HepG2 (cell line): ENCODE measurements at regions not wholly inside any gene's neighbourhood (a gene's known extent, or its start where the extent isn't known, plus 50 kb on each side); places are given as distances from the start of the nearest gene placed in this dataset.

Experiments
- ATAC-seq: fragments of 200-7000 bp; cut with Tn5 transposase; 3 replicates; pipeline ENCODE4 v1.9.1; 2020; ENCODE audit warnings: mild to moderate bottlenecking, moderate library complexity
- BruUV-seq: library from RNA; stranded (reverse); fragments of 400-500 nt; replicated peaks from 2 replicates; lab custom pipeline; 2021; lab: Mats Ljungman, UMichigan
- CTCF ChIA-PET: fragments of 300-600 bp; formaldehyde crosslinking; extraction: SDS; loops from one replicate; lab custom pipeline; 2021; ENCODE audit warnings: low total read pairs, inconsistent platforms, low intra/inter-chr PET ratio; lab: Yijun Ruan, JAX
- POLR2A ChIA-PET: fragments of 350-600 bp; sonication (Branson Sonifier 250); formaldehyde crosslinking; loops from one replicate; lab custom pipeline; 2020; ENCODE audit warnings: antibody characterized with exemption, inconsistent platforms; lab: Yijun Ruan, JAX
- DNase-seq: peaks from one replicate; pipeline ENCODE4 v3.0.0-alpha.2; 2015; ENCODE audit warnings: low spot score
- FAIRE-seq: peaks from 3 replicates; lab custom pipeline; 2011; peaks lifted over from hg19 to GRCh38; lab: Jason Lieb, UNC
- H2AFZ ChIP-seq: one replicate; pipeline ENCODE4 v1.6.1; 2011; ENCODE audit warnings: low read length, inconsistent platforms
- H3K27ac ChIP-seq: fragments of 300-600 bp; 3 replicates; pipeline ENCODE4 v1.8.0; 2011; ENCODE audit warnings: mixed run types, mild to moderate bottlenecking, mixed read lengths, low read length, inconsistent platforms; ENCODE audit not compliant: insufficient read depth; ENCODE audit errors: extremely low read length
- H3K27me3 ChIP-seq, 2 experiments: fragments of 200-600 bp in 1 of 2; 2 replicates in 1 of 2; 3 replicates in 1 of 2; pipeline versions ENCODE4 v1.6.0 to v1.8.0; 2011; ENCODE audit warnings: low read length in 2 of 2, mild to moderate bottlenecking in 2 of 2, moderate library complexity in 2 of 2, inconsistent platforms in 1 of 2; ENCODE audit not compliant: insufficient read depth in 2 of 2, control insufficient read depth in 1 of 2
- H3K36me3 ChIP-seq, 2 experiments: fragments of 200-600 bp in 1 of 2; replicated peaks in 1 of 2; 2 replicates in 1 of 2; 3 replicates in 1 of 2; pipeline versions ENCODE4 v1.5.1 to v1.8.0; 2011; ENCODE audit warnings: low read length in 2 of 2, inconsistent platforms in 1 of 2; ENCODE audit not compliant: insufficient read depth in 2 of 2, control insufficient read depth in 1 of 2
- H3K4me1 ChIP-seq: 2 replicates; pipeline ENCODE4 v1.5.1; 2012; ENCODE audit warnings: low read length, inconsistent platforms; ENCODE audit not compliant: insufficient read depth
- H3K4me2 ChIP-seq: 2 replicates; pipeline ENCODE4 v1.6.0; 2011; ENCODE audit warnings: low read depth, low read length, inconsistent platforms
- H3K4me3 ChIP-seq, 3 experiments: fragments of 200-600 bp in 1 of 3; sonication (generic), shearing (Covaris generic) in 1 of 3; replicated peaks in 1 of 3; 2 replicates each; pipeline ENCODE4 v1.5.1; 2011 to 2016; ENCODE audit warnings: low read length in 3 of 3, inconsistent platforms in 2 of 3, low read depth in 2 of 3, mild to moderate bottlenecking in 2 of 3, control low read depth in 1 of 3, mixed read lengths in 1 of 3; ENCODE audit not compliant: insufficient read depth in 1 of 3
- H3K79me2 ChIP-seq: one replicate; pipeline ENCODE4 v1.6.1; 2011; ENCODE audit warnings: low read length, inconsistent platforms; ENCODE audit not compliant: insufficient read depth
- H3K9ac ChIP-seq: 2 replicates; pipeline ENCODE4 v1.6.0; 2011; ENCODE audit warnings: mild to moderate bottlenecking, low read depth, low read length, inconsistent platforms; ENCODE audit not compliant: insufficient read depth
- H3K9me3 ChIP-seq: 2 replicates; pipeline ENCODE4 v1.5.1; 2012; ENCODE audit warnings: mild to moderate bottlenecking, low read length
- H4K20me1 ChIP-seq: 2 replicates; pipeline ENCODE4 v1.6.0; 2011; ENCODE audit warnings: inconsistent platforms, mild to moderate bottlenecking, low read length, moderate library complexity; ENCODE audit not compliant: insufficient read depth
- CEBPB ChIP-seq: IDR thresholded peaks from 2 replicates; pipeline ENCODE4 v1.6.1; 2011; ENCODE audit warnings: low read depth, low read length, improper control_type of control experiment, borderline replicate concordance
- LCORL ChIP-seq, 2 experiments: fragments of 450-650 bp in 1 of 2; sonication (generic) in 1 of 2; formaldehyde crosslinking in 1 of 2; IDR thresholded peaks; 2 replicates each; pipeline versions ENCODE4 v1.5.0 to v1.6.1; 2017 to 2020; ENCODE audit warnings: antibody characterized with exemption in 1 of 2, missing genetic modification reagents in 1 of 2
- MNT ChIP-seq: fragments of 450-650 bp; IDR thresholded peaks from 2 replicates; pipeline ENCODE4 v1.6.1; 2016
- SRY ChIP-seq: sonication (generic); formaldehyde crosslinking; IDR thresholded peaks from 2 replicates; pipeline ENCODE4 v1.8.0; 2022; ENCODE audit warnings: mild to moderate bottlenecking, missing genetic modification reagents
- THYN1 ChIP-seq: sonication (generic); formaldehyde crosslinking; IDR thresholded peaks from 2 replicates; pipeline ENCODE4 v1.8.1; 2023; ENCODE audit warnings: low read depth, mild to moderate bottlenecking, moderate library complexity, missing genetic modification reagents, borderline replicate concordance
- TIGD3 ChIP-seq: sonication (generic); formaldehyde crosslinking; IDR thresholded peaks from 2 replicates; pipeline ENCODE4 v1.5.1; 2020; ENCODE audit warnings: mild to moderate bottlenecking, missing genetic modification reagents, borderline replicate concordance
- U2AF1 ChIP-seq: fragments of 200-400 bp; formaldehyde crosslinking; optimal IDR thresholded peaks from 2 replicates; pipeline ENCODE3; 2017; ENCODE audit warnings: mild to moderate bottlenecking, low read depth, low read length
- ZBTB42 ChIP-seq: sonication (generic); formaldehyde crosslinking; IDR thresholded peaks from 2 replicates; pipeline ENCODE4 v1.5.0; 2020; ENCODE audit warnings: mild to moderate bottlenecking, missing genetic modification reagents
- ZSCAN25 ChIP-seq: sonication (generic); formaldehyde crosslinking; IDR thresholded peaks from 2 replicates; pipeline ENCODE4 v1.8.0; 2022; ENCODE audit warnings: mild to moderate bottlenecking, missing genetic modification reagents
- WGBS: methylation state at CpG from one replicate; pipeline ENCODE4 v1.1.6; 2017; ENCODE audit warnings: low lambda C conversion rate; 5-methylcytosine and 5-hydroxymethylcytosine counted together
- in situ Hi-C: cut with HindIII; loops from 2 replicates; pipeline ENCODE4 v1.10.0; 2017; ENCODE audit warnings: low pct_unique_long_range_greater_than_20kb; ENCODE audit not compliant: extremely low pct_ligation_motif_present
- intact Hi-C: fragments of 100-400 bp; cut with micrococcal nuclease; formaldehyde crosslinking; loops from one replicate; pipeline ENCODE4 v1.10.0; 2022; ENCODE audit not compliant: unreplicated experiment

DNA sequence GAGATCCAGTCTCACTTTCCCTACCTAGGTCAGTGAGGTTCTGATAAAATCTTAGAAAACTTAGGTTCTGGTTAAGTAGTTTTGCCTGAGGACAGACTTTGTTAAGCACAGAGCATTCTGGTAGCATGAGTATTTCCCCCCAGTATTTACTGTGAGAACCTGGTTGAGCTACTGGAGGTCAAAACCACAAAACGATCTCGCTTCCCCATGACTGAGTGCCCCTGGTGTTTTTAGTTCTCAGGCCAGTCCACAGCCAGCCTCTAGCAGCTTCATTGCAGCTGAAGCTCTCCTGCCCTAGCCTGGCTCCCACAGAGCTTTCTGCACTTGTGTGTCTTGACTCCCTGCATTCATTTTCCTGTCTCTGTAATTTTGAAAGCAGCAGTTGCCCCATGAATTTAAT, 1138.2 kb downstream of the UQCRFS1 start (continued):
- TF ChIP-seq CEBPB (no peak), MNT (no peak), ZBTB42 (no peak), SRY (no peak)

GRCh38 chr19:28067882-28068281, 1145.1 kb downstream of the UQCRFS1 start:
- FAIRE-seq = no peak
- intact Hi-C loops = no loop called here
- no peaks in the 10 kb centered on the region for H3K36me3 ChIP-seq
- in situ Hi-C loops = no loop called here
- no peak for ATAC-seq
- H3K4me2 ChIP-seq = no peak overlapping the region
- ChIA-PET CTCF (no interaction called here), POLR2A (no interaction called here)
- TF ChIP-seq THYN1 (CRISPR knock-in tag) = no peak
- no peak for TF ChIP-seq ZSCAN25 (CRISPR knock-in tag)
- no peak for TF ChIP-seq U2AF1
- no peak for TF ChIP-seq TIGD3 (CRISPR knock-in tag)
- no peak for TF ChIP-seq LCORL (IDR thresholded peaks at IDR 0.05)
- TF ChIP-seq LCORL (CRISPR knock-in tag; IDR thresholded peaks at IDR 0.05) = no peak
- no peak overlapping the region for H3K27ac ChIP-seq
- H3K9me3 ChIP-seq = peaks cover 87% of the 10 kb centered on the region
- H3K4me3 ChIP-seq = no peak overlapping the region
- no peaks in the 10 kb centered on the region for H4K20me1 ChIP-seq
- no peaks in the 10 kb centered on the region for H3K79me2 ChIP-seq
- BruUV-seq = no TSS peak
- no peak overlapping the region for H3K9ac ChIP-seq
- H2AFZ ChIP-seq = no peak overlapping the region
- H3K27me3 ChIP-seq = no peaks in the 10 kb centered on the region
- WGBS = 0% methylated on average over 2 of the region's 2 CpGs
- DNase-seq = no peak
- H3K4me1 ChIP-seq = no peaks in the 10 kb centered on the region
